Hepatocyte (in vitro differentiated cells): ENCODE measurements at regions not wholly inside any gene's neighbourhood (a gene's known extent, or its start where the extent isn't known, plus 50 kb on each side); places are given as distances from the start of the nearest gene placed in this dataset.

Experiments
- CTCF ChIP-seq: fragments of 200-600 bp; sonication (generic); IDR thresholded peaks from 2 replicates; pipeline ENCODE4 v1.5.1; 2016; ENCODE audit warnings: antibody characterized with exemption, mild to moderate bottlenecking; ENCODE audit not compliant: poor library complexity
- EZH2phosphoT487 ChIP-seq: fragments of 200-600 bp; sonication (generic); IDR thresholded peaks from one replicate; pipeline ENCODE4 v1.6.1; 2018; ENCODE audit warnings: antibody characterized with exemption, mild to moderate bottlenecking, low read depth, moderate library complexity; ENCODE audit not compliant: unreplicated experiment, severe bottlenecking

GRCh38 chr2:136550181-136550580 is 215.2 kb upstream of the THSD7B start:
- TF ChIP-seq EZH2phosphoT487, result no peak
- TF ChIP-seq CTCF, result no peak
